GM18505 (cell line): ENCODE measurements at regions not wholly inside any gene's neighbourhood (a gene's known extent, or its start where the extent isn't known, plus 50 kb on each side); places are given as distances from the start of the nearest gene placed in this dataset.

Source experiments
- ATAC-seq: cut with Tn5 transposase; IDR thresholded peaks from one replicate; pipeline ENCODE4 v1.9.1; 2021; ENCODE audit not compliant: unreplicated experiment
- POLR2A ChIP-seq: IDR thresholded peaks from 4 replicates; pipeline ENCODE4 v1.6.1; 2011; ENCODE audit warnings: borderline replicate concordance; ENCODE audit not compliant: insufficient read depth, insufficient read length; ENCODE audit errors: extremely low read depth

DNA sequence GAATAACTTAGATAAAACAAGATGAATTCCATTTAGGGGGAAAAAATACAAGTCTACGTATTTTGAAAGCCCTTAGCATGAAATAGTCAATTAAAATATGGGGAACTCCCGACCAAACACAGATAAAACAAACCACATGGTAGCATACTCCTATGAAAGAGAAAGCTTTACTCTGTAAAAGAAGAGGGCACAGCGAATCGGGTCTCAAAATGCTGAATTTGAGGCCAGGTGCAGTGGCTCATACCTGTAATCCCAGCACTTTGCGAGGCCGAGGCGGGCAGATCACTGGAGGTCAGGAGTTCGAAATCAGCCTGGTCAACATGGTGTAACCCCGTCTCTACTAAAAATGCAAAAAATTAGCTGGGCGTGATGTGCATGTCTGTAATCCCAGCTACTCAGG, 116.9 kb upstream of the TIAM1 start:
- no peak for ATAC-seq
- no peak for TF ChIP-seq POLR2A

DNA sequence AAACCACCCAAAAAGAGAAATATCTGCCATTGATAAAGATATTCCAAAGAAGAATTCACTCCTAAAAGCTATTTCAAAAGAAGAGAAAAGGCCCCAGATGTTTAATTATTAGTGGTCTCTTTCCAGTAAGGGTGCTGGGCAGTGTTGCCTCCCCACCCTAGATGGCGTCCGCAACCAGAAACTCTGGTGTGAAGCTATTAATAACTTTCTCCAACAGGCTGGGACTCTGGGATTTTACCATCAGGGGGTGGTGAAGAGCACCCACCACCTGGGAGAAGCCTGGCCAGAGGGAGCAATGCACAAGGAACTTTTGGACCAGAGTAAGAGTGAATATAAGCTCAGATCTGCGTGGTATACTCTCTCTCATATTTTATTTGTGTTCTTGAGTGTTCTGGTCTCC, 115.4 kb upstream of the TIAM1 start:
- no peak for ATAC-seq
- no peak for TF ChIP-seq POLR2A

DNA sequence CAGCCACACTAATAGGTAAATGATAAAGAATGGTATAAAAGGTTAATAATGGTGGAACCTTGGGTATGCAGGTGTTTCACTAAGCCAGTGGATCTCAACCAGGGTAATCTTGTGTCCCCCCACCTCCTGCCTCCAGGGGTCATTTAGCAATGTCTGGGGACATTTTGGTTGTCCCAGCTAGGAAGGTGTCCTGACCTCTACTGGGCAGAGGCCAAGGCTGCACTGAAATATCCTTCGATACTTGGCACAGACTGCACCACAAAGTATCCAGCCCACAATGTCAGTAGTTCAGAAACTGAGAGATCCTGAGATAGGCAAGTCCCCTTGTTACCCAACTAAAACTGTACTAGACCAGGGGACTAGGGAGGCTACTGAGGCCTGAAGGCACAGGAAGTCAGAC, 113.6 kb upstream of the TIAM1 start:
- TF ChIP-seq POLR2A, result no peak
- ATAC-seq, result no peak

DNA sequence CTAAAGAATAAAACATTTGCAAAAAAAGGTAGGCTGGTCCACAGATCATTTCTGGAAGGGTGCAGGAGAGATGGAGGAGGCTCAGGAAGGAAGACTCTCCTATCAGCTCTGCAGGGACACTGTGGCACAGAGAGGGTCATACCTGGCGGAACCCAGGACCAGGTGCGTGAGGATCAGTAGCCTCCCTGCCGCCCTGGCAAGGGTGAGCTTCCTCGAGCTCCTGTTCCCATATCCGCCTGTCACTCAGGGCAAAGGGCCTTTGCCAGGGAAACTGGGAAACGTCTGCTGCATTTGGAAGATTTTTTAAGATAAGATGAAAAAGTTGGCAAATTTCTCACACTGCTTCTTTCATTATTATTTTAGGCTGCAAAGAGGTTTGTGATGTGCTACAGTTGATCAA, 112.1 kb upstream of the TIAM1 start:
- TF ChIP-seq POLR2A, result no peak
- no peak for ATAC-seq

DNA sequence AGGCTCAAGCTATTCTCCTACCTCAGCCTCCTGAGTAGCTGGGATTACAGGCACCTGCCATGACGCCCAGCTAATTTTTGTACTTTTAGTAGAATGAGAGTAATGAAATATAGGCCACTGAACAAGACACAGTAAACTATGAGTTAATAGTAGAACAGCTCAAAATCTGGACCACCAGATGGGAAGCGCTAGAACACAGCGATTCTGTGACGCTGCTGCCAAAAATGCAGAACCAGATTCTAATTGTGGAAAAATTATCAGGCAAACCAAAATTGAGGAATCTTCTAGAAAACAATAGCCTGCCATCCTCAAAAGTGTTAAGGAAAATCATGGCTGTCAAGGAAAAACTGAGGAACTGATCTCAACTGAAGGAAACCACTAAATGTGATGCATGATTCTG, 111.4 kb upstream of the TIAM1 start:
- ATAC-seq, result no peak
- no peak for TF ChIP-seq POLR2A

DNA sequence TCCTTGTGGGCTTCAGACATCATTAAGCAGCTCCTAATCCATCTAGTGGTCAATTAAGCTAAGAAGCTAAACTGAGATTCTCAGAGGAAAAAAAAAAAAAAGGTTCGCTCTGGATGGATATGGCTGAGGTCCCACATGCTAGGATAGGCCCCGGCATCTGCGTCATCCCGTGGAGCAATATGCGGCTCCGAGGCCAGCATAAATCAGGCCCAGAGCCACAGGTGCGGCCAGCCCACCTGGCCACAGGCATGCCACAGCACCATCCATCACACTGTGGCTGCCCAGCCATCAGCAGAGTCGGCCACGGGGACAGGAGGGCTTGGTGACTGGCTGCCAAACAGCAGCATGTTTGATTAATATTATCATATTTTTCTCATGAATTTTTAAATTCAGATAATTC, 106.9 kb upstream of the TIAM1 start:
- TF ChIP-seq POLR2A, result no peak
- no peak for ATAC-seq

DNA sequence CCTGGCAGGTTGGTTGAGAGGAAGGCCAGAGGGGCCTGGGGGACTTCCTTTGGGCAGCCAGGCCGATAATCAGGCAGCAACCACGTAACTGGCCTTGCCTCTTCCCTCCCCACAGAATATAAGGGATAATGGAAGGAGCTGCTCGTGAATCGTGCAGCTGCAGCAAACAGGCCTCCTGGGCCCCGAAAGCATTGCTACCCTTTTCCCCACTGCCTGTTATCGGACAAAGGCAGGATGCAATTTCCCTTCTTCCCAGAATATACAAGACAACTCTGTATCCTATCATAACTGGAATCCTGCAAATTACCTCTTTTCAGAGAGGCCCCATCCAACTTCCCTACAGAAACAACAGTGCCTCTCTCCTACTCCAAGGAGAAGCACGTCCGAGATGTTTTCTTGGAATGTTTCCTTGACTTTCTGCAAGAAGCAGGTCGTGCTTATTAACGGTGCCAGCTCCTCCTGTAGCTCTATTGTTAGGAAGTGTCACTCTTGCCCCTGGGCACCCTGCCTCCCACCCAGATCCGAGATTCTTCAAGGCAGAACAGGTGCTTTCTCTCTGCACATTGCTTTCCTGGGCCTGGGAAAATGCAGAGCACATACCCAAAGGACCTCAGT, 106.0 kb upstream of the TIAM1 start:
- no peak for TF ChIP-seq POLR2A
- no peak for ATAC-seq

DNA sequence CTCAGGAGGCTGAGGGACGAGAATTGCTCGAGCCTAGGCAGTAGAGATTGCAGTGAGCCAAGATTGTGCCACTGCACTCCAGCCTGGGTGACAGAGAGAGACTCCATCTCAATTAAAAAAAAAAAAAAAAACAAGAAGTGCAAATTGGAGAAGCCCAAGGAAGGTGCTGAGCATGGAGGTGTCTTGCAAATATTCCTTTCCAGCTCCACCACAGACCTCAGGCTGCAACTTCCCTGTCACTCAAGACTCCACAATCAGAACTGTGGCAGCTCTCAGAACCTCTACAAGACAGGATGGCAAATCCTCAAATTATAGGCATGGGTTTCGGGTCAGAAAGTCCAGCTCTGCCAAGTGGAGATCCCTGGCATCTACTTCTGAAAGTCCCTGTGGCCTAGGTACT, 104.4 kb upstream of the TIAM1 start:
- ATAC-seq, result no peak
- TF ChIP-seq POLR2A, result no peak

DNA sequence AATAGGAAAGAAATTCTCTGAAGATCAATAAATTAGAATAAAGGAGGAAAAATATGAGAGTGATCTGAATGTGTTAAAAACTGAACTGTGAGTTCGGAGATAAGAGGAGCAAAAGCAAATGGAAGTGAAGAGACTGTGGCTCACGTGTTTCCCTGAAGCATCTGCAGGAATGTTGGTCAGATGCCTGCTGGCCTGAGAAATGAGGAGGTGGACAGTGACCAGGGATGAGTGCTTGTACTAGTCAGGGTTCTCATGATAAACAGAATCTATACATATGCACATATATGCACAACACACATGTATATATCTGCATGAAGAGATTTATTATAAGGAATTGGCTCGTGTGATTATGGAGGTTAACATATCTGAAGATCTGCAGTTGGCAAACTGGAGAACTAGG, 103.4 kb upstream of the TIAM1 start:
- no peak for ATAC-seq
- TF ChIP-seq POLR2A, result no peak

DNA sequence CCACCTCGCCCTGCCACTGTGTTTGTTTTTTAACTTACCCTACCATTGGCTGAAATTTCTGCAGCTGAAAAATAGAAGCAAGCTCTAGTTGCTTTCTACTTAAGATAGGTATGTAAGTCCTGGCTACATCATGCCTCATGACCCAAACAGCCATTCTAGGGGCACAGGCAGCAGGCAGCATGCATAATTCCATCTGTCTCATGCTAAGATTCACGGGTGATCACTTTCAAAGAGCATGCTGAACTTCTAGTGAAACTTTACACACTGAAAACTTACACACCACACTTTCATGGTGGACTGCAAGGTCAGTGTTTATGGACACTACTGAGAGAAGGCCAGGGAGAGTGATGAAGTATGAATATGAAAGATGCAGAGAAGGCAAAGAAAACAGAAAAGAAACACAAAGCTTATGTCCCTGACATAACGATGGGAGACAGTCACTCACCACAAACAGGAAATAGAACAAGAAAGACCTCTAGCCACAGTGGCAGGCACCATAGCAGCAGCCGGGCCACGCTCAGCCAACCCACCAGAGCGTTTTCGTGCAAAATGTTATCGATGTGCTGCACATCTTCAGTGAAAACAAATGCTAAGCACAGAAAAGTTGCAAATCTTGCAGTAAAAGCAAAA, 102.3 kb upstream of the TIAM1 start:
- ATAC-seq, result no peak
- TF ChIP-seq POLR2A, result no peak

DNA sequence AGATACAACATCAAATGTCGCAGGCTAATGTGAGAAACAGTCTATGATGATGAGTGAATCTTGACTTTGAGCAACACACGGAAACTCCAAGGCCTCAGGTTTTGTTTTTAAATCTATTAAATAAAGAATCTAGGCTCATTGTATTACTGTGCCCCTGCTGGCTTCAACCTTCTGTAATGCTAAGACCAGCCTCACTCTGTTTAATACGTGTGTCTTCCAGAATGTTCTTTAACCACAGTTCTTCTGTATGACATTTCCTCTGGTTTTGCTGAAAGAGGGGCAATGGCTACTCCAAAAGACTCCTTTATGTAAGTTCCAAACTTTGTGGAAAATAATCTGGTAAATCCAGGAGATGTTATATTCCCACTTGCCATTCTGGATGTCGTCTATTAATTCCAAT, 101.1 kb upstream of the TIAM1 start:
- ATAC-seq, result no peak
- no peak for TF ChIP-seq POLR2A

DNA sequence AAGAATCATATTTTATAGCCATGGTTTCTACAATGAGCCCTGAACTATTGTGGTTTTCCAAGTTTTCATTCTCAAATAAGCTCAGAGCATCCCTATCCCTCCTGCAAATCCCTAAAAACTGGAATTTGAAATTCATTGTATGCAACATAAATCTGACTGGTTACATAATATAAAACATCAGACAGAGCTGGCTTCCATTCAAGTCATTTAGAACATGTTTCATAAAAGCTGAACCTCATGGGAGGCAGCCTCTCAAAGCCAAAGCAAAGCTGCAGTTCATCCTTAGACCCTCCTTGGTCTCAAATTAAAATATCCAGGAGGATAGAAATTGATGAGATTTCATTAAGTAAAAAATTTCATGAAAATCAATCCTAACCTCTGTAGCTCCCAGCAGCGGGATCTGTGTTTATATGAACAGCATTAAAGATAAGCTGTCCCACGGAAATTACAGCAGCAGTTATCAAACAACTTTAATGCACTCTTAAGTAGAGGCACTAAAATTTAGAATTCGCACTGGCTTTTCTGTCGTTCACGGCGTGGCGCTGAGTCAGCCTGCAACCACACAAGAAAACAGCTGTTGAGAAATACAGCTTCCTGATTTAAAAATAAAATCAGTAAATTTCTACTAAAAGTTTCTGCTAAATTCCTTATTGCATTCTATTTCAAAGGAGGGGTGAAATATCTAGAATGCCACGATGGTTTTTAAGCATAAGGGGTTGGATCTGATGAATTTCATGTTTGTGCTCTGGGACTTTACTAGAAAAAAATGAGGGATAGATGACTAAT, 99.9 kb upstream of the TIAM1 start:
- ATAC-seq, result no peak
- no peak for TF ChIP-seq POLR2A

DNA sequence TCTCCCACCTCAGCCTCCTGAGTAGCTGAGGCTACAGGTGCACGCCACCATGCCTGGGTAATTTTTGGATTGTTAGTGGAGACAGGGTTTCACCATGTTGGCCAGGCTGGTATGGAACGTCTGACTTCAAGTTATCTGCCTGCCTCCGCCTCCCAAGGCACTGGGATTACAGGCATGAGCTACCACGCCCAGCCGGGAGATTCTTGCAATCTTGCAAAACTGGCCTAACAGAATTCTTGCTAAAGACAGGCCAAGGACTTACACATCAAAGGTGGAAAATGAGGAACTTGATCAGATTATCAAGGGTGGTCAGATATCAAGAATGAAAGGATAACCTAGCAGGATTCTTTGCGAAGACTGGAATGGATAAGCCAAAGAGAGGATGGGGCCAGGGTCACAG, 98.3 kb upstream of the TIAM1 start:
- ATAC-seq, result no peak
- no peak for TF ChIP-seq POLR2A

DNA sequence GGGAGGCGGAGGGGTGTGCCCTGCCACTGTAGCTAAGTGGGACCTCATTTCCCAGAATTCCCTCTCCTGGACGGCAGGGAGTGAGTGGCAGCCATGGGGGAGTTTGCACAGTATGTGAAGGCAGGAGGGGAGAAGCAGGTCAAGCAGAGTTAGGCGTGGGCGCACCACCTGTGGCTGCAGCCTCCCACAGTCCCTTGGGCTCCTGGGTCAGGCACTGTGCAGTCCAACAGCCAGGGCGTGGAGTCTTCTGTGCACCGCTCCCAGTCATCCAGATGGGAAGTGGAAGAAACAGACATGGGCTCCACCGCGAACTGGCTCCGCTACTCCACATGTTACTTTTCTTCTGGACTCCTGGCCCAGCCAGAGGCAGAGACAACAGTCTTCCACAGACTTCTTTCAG, 85.4 kb upstream of the TIAM1 start:
- no peak for ATAC-seq
- TF ChIP-seq POLR2A, result no peak
